ENCODE measurements at regions not wholly inside any gene's neighbourhood (a gene's known extent, or its start where the extent isn't known, plus 50 kb on each side); places are given as distances from the start of the nearest gene placed in this dataset.

DNA sequence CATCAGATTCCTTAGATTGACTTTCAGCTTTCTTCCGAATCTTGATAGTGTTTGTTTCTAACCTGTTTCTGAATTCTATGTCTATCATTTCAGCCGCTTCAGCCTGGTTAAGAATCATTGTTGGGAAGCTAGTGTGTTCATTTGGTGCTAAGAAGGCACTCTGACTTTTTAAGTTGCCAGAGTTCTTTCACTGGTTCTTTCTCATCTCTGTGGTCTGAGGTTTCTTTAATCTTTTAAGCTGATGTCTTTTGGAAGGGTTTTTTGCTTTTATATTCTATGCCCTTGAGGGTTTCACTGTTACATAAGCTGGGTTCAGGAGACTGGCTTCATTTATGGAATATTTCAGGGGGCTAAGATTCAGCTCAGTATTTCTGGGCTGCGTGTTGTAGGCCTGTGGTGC is 104.5 kb upstream of the PRSS58 start:
- no peak for DNase-seq (ENCODE audit: low read depth)

DNA sequence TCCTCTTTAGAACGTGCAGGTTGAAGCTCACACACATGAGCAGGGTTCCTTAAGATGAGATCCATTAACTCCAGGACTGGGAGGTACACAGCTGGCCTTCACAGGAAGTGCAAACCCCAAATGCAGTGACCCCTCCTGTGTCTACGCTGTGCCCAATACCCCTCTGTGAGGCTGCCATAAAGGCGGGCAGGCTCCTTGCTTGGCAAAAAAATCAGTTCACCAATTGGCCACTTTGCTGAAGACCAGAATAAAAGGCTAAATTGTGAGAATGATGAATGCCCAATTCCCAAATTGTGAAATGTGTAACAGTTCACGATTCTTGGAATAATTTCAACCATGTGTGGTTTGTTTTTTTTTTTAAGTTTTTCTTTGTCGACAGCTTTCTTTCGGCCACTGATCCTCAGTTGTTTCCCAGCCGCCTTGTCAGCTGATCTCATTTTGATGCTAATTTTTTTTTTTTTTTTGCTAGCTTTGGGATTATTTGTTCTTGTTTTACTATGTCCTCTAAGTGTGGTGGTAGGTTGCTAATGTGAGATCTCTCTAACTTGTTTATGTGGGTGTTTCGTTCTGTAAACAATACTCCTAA is 101.9 kb upstream of the PRSS58 start:
- DNase-seq (ENCODE audit: low read depth) = no peak

DNA sequence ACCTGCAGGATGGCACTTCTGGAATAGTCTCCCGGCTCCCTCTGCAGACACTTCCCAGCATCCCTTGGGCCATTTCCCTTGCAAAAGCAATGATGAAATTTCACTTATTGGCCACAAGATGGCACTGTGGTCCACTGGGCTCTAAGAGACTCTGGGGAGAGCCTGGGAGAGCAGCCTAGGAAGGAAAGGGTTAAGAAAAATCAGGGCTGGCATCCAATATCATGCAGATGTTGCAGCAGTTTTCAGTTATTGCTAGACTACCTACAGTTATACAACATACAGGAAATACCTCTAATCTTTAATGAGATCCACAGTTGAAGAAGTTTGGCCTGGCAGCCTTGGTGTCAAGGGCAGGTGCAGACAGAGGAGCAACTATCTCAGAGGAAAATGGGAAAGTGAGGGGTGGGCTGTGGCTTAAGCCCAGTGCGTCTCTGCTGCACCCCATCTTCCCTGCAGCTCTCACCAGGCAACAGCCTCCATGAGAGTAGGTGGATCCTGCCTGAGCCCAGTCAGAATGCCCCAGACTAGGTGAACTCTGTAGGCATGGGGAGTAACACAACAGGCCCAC is 100.2 kb upstream of the PRSS58 start:
- no peak for DNase-seq (ENCODE audit: low read depth)

DNA sequence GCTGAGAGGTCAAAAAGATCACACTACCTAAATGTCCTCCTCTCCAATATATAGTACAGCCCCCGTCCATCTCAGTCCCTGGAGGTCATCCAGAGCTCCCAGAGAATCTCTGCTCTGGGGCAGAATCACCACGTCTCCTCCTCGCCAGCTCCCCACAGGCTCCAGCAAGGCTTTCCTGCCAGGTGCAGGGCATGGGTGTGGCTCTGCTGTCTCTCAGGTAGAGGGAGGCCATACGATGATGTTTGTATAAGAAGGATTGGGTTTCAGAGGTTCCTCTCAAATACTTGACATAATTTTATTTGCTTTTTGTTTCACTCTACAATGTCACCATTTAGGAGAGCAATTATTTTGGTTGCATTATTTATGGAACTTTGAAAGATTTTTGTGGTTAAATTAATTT is 98.3 kb upstream of the PRSS58 start:
- no peak for DNase-seq (ENCODE audit: low read depth)

DNA sequence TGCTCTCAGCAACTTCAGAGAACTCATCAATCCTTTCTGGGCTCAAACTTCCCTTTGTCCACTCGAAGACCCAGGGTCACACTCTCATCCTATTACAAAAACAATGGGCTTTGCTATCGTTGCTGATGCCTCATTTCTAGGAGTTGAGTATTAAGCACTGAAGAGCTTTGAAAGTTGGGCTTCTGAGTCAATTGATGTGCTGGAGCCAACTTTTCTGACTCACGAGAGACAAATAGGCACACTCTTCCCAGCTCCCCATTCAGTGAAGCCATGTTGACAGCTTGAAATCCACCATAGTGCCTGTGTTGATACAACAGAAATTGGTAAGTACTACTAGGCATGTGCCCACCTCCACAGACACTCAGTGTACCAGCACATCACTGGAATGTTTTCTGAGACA is 97.5 kb upstream of the PRSS58 start:
- no peak for DNase-seq (ENCODE audit: low read depth)

DNA sequence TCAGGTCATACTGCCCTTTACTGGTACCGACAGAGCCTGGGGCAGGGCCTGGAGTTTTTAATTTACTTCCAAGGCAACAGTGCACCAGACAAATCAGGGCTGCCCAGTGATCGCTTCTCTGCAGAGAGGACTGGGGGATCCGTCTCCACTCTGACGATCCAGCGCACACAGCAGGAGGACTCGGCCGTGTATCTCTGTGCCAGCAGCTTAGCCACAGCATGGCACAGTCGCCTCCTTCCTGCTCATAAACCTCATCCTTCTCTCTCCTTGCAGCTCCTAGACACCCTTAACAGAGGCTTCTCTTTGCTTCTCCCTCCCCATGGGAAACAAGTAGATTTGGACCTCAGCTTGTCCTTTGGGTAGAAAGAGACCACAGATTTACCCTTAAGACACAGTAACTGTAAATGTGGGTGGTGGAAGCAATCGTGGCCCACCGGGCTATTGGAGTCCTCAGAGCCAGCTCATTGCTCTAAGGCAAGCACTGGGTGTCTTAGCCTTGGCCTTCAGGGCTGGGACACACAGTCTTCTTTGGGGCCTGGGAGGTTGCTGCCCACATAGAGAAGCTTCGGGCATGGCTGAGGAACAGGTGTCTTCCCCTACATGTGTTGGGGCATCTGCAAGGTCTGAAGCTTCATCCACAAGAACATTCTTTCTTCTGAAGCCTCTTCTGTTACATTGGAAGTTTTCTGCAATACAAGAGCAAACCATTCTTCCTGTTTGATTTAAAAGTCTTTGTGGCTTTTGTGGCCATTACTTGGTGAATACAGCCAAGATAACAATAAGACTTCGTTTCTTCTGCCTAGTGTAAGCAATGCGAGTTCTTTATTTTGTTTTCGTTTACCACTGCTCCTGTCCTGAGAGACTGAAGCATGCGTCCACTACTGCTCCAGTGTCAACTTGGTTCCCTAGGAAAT is 95.5 kb upstream of the PRSS58 start:
- no peak for DNase-seq (ENCODE audit: low read depth)

DNA sequence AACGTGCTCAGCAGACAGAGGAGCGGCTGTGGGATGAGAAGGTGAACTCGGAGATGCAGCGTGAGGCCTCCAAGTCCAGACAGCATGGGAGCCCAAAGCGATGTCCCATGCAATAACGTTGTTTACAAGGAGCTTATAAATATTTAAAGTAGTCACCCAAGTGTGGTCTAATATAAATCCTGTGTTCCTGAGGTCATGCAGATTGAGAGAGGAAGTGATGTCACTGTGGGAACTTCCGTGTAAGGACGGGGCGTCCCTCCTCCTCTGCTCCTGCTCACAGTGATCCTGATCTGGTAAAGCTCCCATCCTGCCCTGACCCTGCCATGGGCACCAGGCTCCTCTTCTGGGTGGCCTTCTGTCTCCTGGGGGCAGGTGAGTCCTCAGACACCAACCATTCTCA is 94.7 kb upstream of the PRSS58 start:
- DNase-seq (ENCODE audit: low read depth) = no peak

DNA sequence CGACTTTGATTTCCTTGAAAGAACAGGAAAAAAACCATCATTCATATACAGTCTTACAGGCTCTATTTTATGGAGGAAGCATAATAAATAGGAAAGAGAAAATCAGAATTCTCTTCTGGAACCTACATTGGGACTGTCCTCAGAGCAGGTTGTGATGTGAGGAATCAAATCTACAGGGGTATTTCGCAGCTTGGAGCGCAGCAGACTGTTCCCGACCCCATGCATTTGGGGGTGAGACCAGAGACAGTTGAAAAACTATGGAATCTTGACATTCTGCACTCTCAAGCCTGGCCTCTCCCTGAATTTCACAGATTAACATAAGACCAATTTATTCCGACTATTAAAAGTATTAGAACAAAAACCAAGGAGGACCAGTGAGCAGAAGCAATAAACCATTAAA is 93.3 kb upstream of the PRSS58 start:
- DNase-seq (ENCODE audit: low read depth) = no peak

DNA sequence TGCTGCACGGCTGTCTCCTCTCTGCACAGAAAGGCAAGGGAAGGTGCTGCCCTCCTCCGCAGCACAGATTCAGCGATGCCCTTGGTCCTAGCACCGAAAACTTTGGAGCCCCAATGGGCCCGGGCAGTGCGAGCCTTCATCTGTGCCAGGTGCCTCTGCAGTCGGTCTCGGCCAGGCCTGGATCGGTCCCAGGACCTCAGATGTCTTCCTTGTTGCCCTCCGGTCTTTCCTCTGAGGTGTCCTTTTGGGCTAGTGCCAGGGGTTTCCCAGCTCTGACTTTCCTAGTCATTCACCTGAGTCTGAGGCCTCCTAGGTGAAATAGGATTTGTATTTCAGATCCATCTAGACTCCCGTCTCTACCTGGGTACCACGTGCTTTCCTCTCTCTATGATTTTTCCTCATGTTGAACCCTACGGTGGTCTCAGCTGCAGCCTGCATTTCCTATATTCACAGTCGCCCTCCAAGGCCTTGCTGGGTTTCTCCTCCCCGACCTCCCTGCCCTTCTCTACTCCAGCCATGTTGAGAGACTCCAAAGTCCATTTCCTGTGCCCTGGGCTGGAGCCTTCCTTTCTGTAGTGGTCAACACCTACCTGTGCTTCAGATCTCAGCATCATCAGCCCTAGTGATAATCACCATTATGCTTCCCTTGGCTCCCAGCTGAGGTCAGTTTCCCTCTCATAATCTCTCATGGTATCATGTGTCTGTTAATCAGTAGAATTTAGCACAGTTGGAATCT is 92.0 kb upstream of the PRSS58 start:
- no peak for DNase-seq (ENCODE audit: low read depth)

DNA sequence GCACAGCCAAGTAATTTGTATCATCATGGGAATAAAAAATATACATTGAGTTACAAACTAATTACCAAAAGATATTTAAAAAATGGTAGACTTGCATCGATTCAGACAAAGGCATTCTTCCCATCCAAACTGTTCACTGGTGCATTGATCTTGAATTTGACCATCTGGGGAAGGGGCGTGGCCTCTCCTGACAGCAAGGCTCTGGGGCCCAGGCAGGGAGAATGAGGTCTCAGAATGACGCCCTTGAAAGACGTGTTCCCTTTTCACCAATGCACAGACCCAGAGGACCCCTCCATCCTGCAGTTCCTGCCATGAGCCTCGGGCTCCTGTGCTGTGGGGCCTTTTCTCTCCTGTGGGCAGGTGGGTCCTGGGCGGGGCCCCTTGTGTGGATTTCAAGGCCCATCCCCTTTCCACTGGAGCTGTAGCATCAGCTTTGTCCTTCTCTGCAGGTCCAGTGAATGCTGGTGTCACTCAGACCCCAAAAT is 91.1 kb upstream of the PRSS58 start:
- no peak for DNase-seq (ENCODE audit: low read depth)

DNA sequence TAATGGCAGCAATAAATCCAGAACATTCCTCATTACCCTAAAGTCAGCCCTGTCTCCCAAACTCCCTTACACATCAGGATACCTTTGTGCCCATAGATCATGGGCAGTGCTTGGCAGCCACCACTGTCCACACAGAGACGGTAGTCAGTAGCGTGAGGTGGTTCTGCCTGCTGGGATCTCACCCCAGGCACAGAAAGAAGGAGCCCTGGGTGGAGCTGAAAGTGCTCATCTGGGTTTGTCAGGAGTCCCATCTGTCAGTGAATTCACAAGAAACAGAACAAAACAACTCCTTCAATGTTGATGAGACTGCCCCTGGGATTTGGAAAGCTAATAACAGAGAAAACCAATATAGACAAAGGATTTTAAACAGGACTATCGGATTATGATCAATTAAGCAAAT is 90.2 kb upstream of the PRSS58 start:
- no peak for DNase-seq (ENCODE audit: low read depth)

DNA sequence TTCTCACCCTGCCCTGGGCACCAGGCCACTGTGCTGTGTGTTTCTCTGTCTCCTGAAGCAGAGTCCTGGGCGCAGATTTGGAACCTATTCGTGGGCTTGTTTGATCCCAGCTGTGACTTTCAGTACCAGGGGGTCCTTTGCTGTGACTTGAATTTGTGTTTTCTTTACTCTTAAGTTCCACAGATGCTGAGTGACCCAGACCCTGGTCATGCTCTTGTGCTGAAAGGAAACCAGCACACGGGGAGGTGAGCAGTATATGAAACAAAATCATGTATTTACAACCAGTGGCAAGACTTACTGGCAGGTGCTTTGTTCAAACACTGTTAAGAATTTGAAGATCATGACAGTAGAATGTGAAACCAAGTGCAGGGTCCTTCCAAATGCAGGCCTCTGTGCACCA is 89.2 kb upstream of the PRSS58 start:
- DNase-seq (ENCODE audit: low read depth) = no peak

DNA sequence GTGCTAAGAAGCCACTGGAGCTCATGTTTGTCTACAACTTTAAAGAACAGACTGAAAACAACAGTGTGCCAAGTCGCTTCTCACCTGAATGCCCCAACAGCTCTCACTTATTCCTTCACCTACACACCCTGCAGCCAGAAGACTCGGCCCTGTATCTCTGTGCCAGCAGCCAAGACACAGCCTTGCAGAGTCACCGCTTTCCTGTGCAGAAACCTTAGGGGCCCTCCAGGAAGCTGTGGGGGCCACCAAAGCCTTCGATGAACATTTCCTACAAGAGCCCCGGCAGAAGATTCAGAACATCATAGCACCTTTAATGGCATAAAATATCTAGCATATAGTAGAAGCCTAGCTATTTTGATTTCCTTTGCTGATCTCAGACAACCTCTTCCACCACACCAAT is 88.0 kb upstream of the PRSS58 start:
- no peak for DNase-seq (ENCODE audit: low read depth)

DNA sequence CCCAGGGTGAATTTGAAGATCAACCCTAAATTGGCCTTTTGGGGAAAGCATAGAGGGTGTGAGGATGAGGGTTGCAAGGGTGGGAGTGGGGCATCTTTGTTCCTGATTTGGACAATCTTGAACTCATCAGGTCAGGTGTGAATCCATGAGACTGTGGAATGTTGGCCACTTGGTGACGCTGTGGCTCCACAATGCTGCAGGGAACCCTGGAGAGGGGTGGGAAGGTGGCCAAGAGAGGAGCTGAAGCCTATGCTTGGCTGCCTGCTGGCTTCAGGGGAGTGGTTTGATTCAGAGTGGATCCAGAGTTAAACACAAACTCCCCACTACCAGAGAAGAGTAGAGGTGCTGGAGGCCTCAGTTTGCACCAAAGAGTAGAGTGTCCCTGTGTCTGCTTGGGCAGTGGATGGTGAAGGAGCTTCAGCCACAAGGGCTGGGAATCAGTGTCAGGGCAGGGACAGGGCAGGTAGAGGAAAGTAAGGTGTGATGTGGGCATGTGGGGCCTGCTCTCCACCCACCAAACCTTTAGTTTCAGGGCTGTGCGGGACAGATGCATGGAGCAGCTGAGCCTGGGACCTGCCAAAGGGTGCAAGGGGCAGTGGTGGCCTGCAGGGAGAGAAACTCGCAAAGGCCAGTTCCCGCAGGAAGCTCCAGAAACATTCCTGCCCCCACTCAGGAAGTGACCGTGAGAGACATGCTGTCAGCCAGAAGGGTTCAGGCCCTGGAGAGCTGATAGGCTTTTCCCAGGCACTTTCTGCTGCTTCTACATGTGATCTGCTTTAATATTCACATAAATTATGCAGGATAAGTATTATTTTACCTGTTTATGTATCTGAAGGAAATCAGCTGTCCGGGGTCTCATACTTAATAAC is 81.0 kb upstream of the PRSS58 start:
- DNase-seq (ENCODE audit: low read depth) = no peak

DNA sequence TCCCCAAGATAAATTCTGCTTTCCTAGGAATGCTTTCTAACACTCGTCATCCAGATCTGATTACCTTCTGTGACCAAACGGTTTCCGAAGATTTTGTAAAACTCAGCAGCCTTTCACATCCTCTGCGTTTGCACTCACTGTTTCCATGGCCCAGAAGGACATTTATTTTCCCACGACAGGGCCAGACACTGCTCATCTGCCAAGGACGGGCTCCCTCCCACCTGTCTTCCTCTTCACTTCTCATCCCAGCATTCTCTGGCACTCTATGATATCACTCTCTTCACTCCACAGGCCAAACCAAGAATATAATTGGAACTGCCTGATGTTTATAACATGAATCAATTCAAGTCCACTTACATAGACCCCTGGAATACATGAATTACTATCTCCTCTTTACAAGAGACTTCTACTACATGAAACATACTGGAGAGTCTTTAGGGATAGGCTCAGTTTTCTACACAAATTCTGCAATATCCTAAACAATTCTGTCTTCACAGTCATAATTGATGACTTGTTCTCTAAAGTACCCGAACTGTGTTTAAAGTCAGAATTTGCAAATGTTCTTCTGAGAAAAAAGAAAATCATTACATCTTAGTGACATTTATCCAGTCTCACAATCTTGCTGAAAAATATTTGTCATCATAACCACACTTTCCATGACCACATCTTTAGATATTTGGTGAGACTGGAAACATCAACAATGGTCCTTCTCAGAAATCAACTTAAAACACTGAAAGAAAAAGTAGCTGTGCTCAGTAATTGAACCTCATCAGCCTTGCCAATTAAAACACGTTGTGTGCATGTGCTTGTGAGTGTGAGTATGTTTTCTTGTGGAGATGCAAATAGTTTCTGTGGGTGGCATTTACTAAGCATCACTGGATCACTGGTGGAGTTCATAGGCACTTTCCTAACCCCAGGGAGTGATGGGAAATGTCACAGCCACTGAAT is 79.5 kb upstream of the PRSS58 start:
- DNase-seq (ENCODE audit: low read depth) = no peak

DNA sequence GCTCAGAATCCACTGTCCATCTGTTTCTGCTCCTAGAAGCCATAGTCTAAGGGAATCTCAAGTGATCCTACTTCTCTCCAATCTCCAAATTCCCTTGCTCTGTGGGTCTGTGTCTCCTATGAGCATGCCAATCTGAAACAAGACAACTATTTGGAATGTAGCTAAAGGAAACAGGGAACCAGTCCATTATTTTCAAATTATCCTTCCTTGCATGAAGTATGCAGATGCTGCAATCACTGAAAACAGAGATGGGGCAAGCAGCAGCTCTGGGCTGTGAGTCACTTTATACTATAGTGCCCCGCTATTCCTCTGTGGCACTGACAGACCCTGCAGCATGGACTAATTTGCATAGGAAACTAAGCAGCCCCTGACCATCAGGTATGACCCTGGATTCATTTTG is 76.9 kb upstream of the PRSS58 start:
- no peak for DNase-seq (ENCODE audit: low read depth)

DNA sequence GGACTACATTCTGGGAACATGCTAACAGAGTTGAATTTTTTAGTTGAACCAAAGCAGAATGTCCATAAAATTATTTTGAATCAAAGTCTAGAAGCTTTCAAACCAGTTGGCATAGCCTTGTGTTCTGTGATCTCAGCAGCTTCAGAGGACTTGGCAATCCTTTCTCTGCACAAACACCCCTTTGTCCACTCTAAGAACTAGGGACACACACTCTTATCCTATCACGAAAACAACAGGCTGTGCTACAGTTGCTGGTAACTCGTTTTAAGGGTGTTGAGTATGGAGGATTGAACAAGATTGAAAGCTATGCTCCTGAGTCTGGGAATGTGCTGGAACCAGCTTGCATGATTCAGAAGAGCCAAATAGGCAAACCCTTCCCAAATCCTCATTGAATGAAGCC is 76.4 kb upstream of the PRSS58 start:
- no peak for DNase-seq (ENCODE audit: low read depth)

DNA sequence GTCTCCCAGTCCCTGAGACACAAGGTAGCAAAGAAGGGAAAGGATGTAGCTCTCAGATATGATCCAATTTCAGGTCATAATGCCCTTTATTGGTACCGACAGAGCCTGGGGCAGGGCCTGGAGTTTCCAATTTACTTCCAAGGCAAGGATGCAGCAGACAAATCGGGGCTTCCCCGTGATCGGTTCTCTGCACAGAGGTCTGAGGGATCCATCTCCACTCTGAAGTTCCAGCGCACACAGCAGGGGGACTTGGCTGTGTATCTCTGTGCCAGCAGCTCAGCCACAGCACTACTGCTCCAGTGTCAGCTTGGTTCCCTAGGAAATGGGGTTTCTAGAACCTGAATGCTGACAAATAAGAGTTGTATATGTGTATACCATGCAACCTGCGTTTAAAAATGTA is 74.6 kb upstream of the PRSS58 start:
- no peak for DNase-seq (ENCODE audit: low read depth)

DNA sequence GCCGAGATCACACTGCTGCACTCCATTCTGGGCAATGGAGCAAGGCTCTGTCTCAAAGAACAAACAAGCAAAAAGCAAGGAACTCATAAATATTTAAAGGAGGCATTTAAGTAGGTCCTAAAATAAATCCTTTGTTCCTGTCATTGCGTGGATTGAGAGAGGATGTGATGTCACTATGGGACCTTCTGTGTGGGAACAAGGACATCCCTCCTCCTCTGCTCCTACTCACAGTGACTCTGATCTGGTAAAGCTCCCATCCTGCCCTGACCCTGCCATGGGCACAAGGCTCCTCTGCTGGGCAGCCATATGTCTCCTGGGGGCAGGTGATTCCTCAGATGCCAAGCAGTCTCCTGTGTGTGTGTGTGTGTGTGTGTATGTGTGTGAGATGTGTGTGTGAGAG is 74.1 kb upstream of the PRSS58 start:
- no peak for DNase-seq (ENCODE audit: low read depth)

DNA sequence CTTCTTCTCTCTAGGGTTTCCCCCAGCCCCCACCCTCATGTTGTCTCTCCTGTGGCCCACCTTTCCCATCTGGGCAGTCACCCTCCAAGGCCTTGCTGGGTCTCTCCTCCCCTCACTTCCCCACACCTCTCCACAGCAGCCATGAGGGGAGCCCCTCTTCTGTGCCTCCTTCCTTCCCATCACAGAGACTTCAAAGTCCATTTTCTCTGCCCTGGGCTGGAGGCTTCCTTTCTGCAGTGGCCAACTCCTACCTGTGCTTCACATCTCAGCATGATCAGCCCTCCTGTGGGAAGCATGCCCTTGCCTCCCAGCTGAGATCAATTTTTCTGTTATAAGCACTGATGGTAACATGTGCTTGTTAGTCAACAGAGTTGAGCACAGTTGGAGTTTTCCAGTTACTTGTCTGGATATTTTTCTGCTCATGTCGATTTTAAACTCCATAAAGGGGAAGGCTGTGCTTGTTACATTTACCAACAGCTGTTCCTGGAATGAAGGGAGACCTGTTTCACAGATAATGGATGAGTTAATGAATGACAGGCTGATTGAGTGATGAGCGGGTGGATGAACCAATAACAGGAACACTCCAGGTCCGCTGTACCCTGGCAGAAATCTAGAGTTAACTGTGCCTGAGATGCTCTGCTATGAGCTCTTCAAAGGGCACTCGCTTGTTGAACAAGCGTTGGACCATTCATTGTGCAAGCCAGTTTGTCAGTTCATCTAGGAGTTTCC is 71.4 kb upstream of the PRSS58 start:
- no peak for DNase-seq (ENCODE audit: low read depth)
